PC-3 (cell line): ENCODE measurements at regions not wholly inside any gene's neighbourhood (a gene's known extent, or its start where the extent isn't known, plus 50 kb on each side); places are given as distances from the start of the nearest gene placed in this dataset.

ENCODE experiments used
- ATAC-seq: fragments of 200-7000 bp; cut with Tn5 transposase; 2 replicates; pipeline ENCODE4 v1.9.1; 2020; ENCODE audit warnings: mild to moderate bottlenecking, moderate library complexity
- BruUV-seq: library from RNA; stranded (reverse); fragments of 400-500 nt; replicated peaks from 2 replicates; lab custom pipeline; 2021; lab: Mats Ljungman, UMichigan
- CTCF ChIA-PET: fragments of 300-600 bp; sonication (Branson Sonifier 250); formaldehyde crosslinking; loops from one replicate; lab custom pipeline; 2022; ENCODE audit warnings: antibody characterized with exemption; lab: Charles Lee
- POLR2A ChIA-PET: fragments of 300-600 bp; sonication (Branson Sonifier 250); formaldehyde crosslinking; loops from one replicate; lab custom pipeline; 2022; ENCODE audit warnings: antibody characterized with exemption; ENCODE audit not compliant: unreplicated experiment; lab: Charles Lee
- DNase-seq: peaks from one replicate; pipeline ENCODE4 v3.0.0-alpha.2; 2015
- H2AFZ ChIP-seq: fragments of 300-600 bp; sonication (generic); 2 replicates; pipeline ENCODE4 v1.6.0; 2016; ENCODE audit warnings: antibody characterized with exemption, low read length
- H3F3A ChIP-seq: fragments of 300-600 bp; sonication (generic); one replicate; pipeline ENCODE4 v1.6.0; 2017; ENCODE audit warnings: antibody characterized with exemption, low read length, control low read depth, mild to moderate bottlenecking; ENCODE audit not compliant: unreplicated experiment
- H3K27ac ChIP-seq: fragments of 300-600 bp; sonication (generic); 2 replicates; pipeline ENCODE4 v1.5.1; 2016; ENCODE audit warnings: mild to moderate bottlenecking, low read length
- H3K27me3 ChIP-seq: fragments of 300-600 bp; sonication (generic); 2 replicates; pipeline ENCODE4 v1.6.1; 2016; ENCODE audit warnings: low read length, mixed read lengths
- H3K36me3 ChIP-seq: fragments of 300-600 bp; sonication (generic); 2 replicates; pipeline ENCODE4 v1.6.1; 2016; ENCODE audit warnings: low read depth, mixed run types, low read length, mixed read lengths
- H3K4me1 ChIP-seq: fragments of 300-600 bp; sonication (generic); 2 replicates; pipeline ENCODE4 v1.5.1; 2016; ENCODE audit warnings: low read length; ENCODE audit not compliant: insufficient read depth
- H3K4me2 ChIP-seq: fragments of 300-600 bp; sonication (generic); 2 replicates; pipeline ENCODE4 v1.6.0; 2016; ENCODE audit warnings: low read length
- H3K4me3 ChIP-seq: fragments of 300-600 bp; sonication (generic); 2 replicates; pipeline ENCODE4 v1.5.1; 2016; ENCODE audit warnings: mild to moderate bottlenecking, low read length, mixed read lengths
- H3K79me2 ChIP-seq: fragments of 300-600 bp; sonication (generic); 2 replicates; pipeline ENCODE4 v1.6.1; 2017; ENCODE audit warnings: low read length, mixed read lengths
- H3K9ac ChIP-seq: fragments of 300-600 bp; sonication (generic); 2 replicates; pipeline ENCODE4 v1.6.0; 2016; ENCODE audit warnings: mild to moderate bottlenecking, low read length
- H3K9me2 ChIP-seq: fragments of 300-600 bp; sonication (generic); replicated peaks from 2 replicates; pipeline ENCODE4 v1.6.1; 2016; ENCODE audit warnings: mixed run types, low read length, mixed read lengths
- H3K9me3 ChIP-seq: fragments of 300-600 bp; sonication (generic); 2 replicates; pipeline ENCODE4 v1.6.1; 2016; ENCODE audit warnings: low read length, mixed read lengths
- H4K20me1 ChIP-seq: fragments of 300-600 bp; sonication (generic); 2 replicates; pipeline ENCODE4 v1.6.1; 2016; ENCODE audit warnings: low read length, mixed read lengths
- CTCF ChIP-seq: fragments of 300-600 bp; sonication (generic); conservative IDR thresholded peaks from 2 replicates; pipeline ENCODE4 v1.5.1; 2017; ENCODE audit warnings: antibody characterized with exemption, low read depth, mild to moderate bottlenecking, low read length
- EZH2 ChIP-seq: fragments of 300-600 bp; sonication (generic); IDR thresholded peaks from one replicate; pipeline ENCODE4 v1.6.1; 2017; ENCODE audit warnings: antibody characterized with exemption, mild to moderate bottlenecking, low read length; ENCODE audit not compliant: unreplicated experiment
- EZH2phosphoT487 ChIP-seq: fragments of 300-600 bp; sonication (generic); IDR thresholded peaks from 2 replicates; pipeline ENCODE4 v1.6.1; 2018; ENCODE audit warnings: mild to moderate bottlenecking, antibody characterized with exemption, low read length, borderline replicate concordance
- intact Hi-C: fragments of 100-400 bp; cut with micrococcal nuclease; formaldehyde crosslinking; loops from 2 replicates; pipeline ENCODE4 v1.9.0; 2023

- BruUV-seq = no TSS peak
- H3F3A ChIP-seq = no peaks in the 10 kb centered on the region
- peaks cover 65% of the 10 kb centered on the region for H3K27me3 ChIP-seq
- ATAC-seq (no peak), DNase-seq (no peak)
- ChIA-PET POLR2A (no interaction called here), CTCF (no interaction called here)
- no peaks in the 10 kb centered on the region for H3K9me3 ChIP-seq
- no peaks in the 10 kb centered on the region for H3K4me1 ChIP-seq
- H3K9ac ChIP-seq = no peak overlapping the region
- no peaks in the 10 kb centered on the region for H3K79me2 ChIP-seq
- no peak overlapping the region for H3K27ac ChIP-seq
- no peaks in the 10 kb centered on the region for H4K20me1 ChIP-seq
- no peaks in the 10 kb centered on the region for H3K9me2 ChIP-seq
- no peak overlapping the region for H3K4me3 ChIP-seq
- no peak overlapping the region for H3K4me2 ChIP-seq
- H2AFZ ChIP-seq = no peak overlapping the region
- TF ChIP-seq CTCF (no peak), EZH2phosphoT487 (no peak), EZH2 (no peak)
- intact Hi-C loops = no loop called here
- no peaks in the 10 kb centered on the region for H3K36me3 ChIP-seq
Observed at GRCh38 chr6:23873161-23873560, 252.9 kb upstream of the NRSN1 start.

- no peaks in the 10 kb centered on the region for H3K4me1 ChIP-seq
- no peaks in the 10 kb centered on the region for H3K79me2 ChIP-seq
- no peak overlapping the region for H3K27ac ChIP-seq
- no peaks in the 10 kb centered on the region for H3K36me3 ChIP-seq
- no peaks in the 10 kb centered on the region for H3F3A ChIP-seq
- H3K9ac ChIP-seq = no peak overlapping the region
- H3K27me3 ChIP-seq = peaks cover 68% of the 10 kb centered on the region
- H2AFZ ChIP-seq = no peak overlapping the region
- no peak for DNase-seq
- no peak for ATAC-seq
- intact Hi-C loops = no loop called here
- TF ChIP-seq EZH2phosphoT487 = no peak
- TF ChIP-seq EZH2 = no peak
- no peak for TF ChIP-seq CTCF
- ChIA-PET CTCF (interaction anchor here (0.6 kb wide), 1 partner anchor 175 kb away, joined by 3 read pairs; no protein-coding TSS in a partner anchor), POLR2A (no interaction called here)
- no peak overlapping the region for H3K4me2 ChIP-seq
- H4K20me1 ChIP-seq = no peaks in the 10 kb centered on the region
- no peaks in the 10 kb centered on the region for H3K9me3 ChIP-seq
- BruUV-seq = no TSS peak
- H3K4me3 ChIP-seq = no peak overlapping the region
- H3K9me2 ChIP-seq = no peaks in the 10 kb centered on the region
Observed at GRCh38 chr6:23875006-23875405, 251.0 kb upstream of the NRSN1 start.

- no peaks in the 10 kb centered on the region for H3K4me1 ChIP-seq
- no peaks in the 10 kb centered on the region for H3K79me2 ChIP-seq
- H3K27me3 ChIP-seq = peaks cover 62% of the 10 kb centered on the region
- no peaks in the 10 kb centered on the region for H4K20me1 ChIP-seq
- no peak overlapping the region for H3K4me2 ChIP-seq
- BruUV-seq = no TSS peak
- H3K9me2 ChIP-seq = no peaks in the 10 kb centered on the region
- POLR2A ChIA-PET = interaction anchor here (0.6 to 0.7 kb wide), 2 partner anchors 35 to 191 kb away, joined by 3 to 4 read pairs; no protein-coding TSS in a partner anchor
- no peak overlapping the region for H3K4me3 ChIP-seq
- H3K9me3 ChIP-seq = no peaks in the 10 kb centered on the region
- no peak for TF ChIP-seq EZH2
- no peak for TF ChIP-seq EZH2phosphoT487
- no peak for TF ChIP-seq CTCF
- H3K36me3 ChIP-seq = no peaks in the 10 kb centered on the region
- H3K27ac ChIP-seq = no peak overlapping the region
- H3F3A ChIP-seq = no peaks in the 10 kb centered on the region
- H2AFZ ChIP-seq = no peak overlapping the region
- no peak overlapping the region for H3K9ac ChIP-seq
- CTCF ChIA-PET = interaction anchor here (0.6 kb wide), 1 partner anchor 368 kb away, joined by 3 read pairs; no protein-coding TSS in a partner anchor
- no peak for DNase-seq
- ATAC-seq = no peak
- intact Hi-C loops = no loop called here
Observed at GRCh38 chr6:23879816-23880215, 246.2 kb upstream of the NRSN1 start.
